ENCODE measurements at regions not wholly inside any gene's neighbourhood (a gene's known extent, or its start where the extent isn't known, plus 50 kb on each side); places are given as distances from the start of the nearest gene placed in this dataset.
"Not testable (repeated sequence)": the region's sequence is repeated elsewhere in the genome, so short reads cannot be mapped to it uniquely, and the experiment has no call there.

DNA sequence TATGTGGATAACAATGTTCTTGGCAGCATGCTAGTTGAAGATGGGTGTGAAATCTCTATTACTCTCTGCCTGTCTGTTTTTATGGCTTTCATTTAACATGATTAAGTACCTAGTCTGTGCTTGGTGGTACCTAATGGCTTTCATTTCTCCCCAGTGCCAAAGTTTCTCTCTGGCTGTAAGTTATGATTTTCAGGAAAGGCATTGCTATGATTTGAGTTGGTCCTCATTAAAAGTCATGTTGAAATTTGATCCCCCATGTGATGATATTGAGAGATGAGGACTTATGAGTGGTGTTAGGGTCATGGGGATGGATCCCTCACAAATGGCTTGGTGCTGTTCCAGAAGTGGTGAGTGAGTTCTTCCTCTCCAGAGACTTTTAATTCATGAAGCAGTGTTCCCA, 162.4 kb upstream of the IL15 start:
- ATAC-seq (ENCODE audit: insufficient read depth, low FRiP score) (no peak), DNase-seq (peak in 1 of 3 donors; percentile 5)
- H3K27me3 ChIP-seq (ENCODE audit: control insufficient read depth in 3 of 3, insufficient read depth in 3 of 3, low read length in 2 of 3): no peaks in the 10 kb centered on the region

DNA sequence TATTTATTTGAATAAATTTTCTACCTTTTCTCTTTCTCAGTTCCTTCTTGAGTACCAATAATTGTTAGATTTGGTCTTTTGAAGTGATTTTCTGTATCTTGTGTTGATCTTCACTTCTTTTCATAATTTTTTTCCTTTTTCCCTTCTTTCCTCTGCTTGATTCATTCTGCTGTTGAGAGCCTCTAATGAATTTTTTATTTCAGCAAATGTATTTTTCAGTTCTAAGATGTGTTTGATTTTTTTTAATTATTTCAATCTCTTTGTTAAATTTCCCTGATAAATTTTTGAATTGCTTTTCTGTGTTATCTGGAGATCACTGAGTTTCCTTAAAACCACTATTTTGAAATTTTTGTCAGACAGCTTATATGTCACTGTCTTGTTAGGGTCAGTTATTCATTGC, 155.4 kb upstream of the IL15 start:
- ATAC-seq (ENCODE audit: insufficient read depth, low FRiP score) (no peak), DNase-seq (no peak)
- Histone ChIP-seq H3K27me3 (ENCODE audit: control insufficient read depth in 3 of 3, insufficient read depth in 3 of 3, low read length in 2 of 3) (no peaks in the 10 kb centered on the region), H3K27ac (ENCODE audit: low read depth in 1 of 2, low read length in 1 of 2) (no peak overlapping the region), H3K4me3 (no peak overlapping the region), H3K4me1 (ENCODE audit: control insufficient read depth in 5 of 5, insufficient read depth in 5 of 5, low read length in 5 of 5) (no peaks in the 10 kb centered on the region), H3K36me3 (ENCODE audit: control insufficient read depth in 4 of 4, insufficient read depth in 4 of 4, low read length in 4 of 4) (no peaks in the 10 kb centered on the region), H3K9me3 (ENCODE audit: control insufficient read depth in 4 of 4, insufficient read depth in 3 of 4, low read length in 3 of 4) (peaks cover 0 to 12% (median 8%) of the 10 kb centered on the region in 4 donors), H3K9ac (ENCODE audit: insufficient read depth in 1 of 2, low read length in 2 of 2) (no peak overlapping the region)
- TF ChIP-seq, protein P1, sequence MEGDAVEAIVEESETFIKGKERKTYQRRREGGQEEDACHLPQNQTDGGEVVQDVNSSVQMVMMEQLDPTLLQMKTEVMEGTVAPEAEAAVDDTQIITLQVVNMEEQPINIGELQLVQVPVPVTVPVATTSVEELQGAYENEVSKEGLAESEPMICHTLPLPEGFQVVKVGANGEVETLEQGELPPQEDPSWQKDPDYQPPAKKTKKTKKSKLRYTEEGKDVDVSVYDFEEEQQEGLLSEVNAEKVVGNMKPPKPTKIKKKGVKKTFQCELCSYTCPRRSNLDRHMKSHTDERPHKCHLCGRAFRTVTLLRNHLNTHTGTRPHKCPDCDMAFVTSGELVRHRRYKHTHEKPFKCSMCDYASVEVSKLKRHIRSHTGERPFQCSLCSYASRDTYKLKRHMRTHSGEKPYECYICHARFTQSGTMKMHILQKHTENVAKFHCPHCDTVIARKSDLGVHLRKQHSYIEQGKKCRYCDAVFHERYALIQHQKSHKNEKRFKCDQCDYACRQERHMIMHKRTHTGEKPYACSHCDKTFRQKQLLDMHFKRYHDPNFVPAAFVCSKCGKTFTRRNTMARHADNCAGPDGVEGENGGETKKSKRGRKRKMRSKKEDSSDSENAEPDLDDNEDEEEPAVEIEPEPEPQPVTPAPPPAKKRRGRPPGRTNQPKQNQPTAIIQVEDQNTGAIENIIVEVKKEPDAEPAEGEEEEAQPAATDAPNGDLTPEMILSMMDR (IDR thresholded peaks at IDR 0.05; ENCODE audit: control extremely low read depth, extremely low read depth): no peak

More for the DNA sequence above, 162.4 kb upstream of the IL15 start:
- Histone ChIP-seq H3K9ac (ENCODE audit: insufficient read depth in 1 of 2, low read length in 2 of 2) (no peak overlapping the region), H3K27ac (ENCODE audit: low read depth in 1 of 2, low read length in 1 of 2) (no peak overlapping the region), H3K9me3 (ENCODE audit: control insufficient read depth in 4 of 4, insufficient read depth in 3 of 4, low read length in 3 of 4) (no peaks in the 10 kb centered on the region), H3K4me1 (ENCODE audit: control insufficient read depth in 5 of 5, insufficient read depth in 5 of 5, low read length in 5 of 5) (no peaks in the 10 kb centered on the region), H3K36me3 (ENCODE audit: control insufficient read depth in 4 of 4, insufficient read depth in 4 of 4, low read length in 4 of 4) (no peaks in the 10 kb centered on the region), H3K4me3 (no peak overlapping the region)
- TF ChIP-seq, protein P1 (IDR thresholded peaks at IDR 0.05; ENCODE audit: control extremely low read depth, extremely low read depth): no peak

DNA sequence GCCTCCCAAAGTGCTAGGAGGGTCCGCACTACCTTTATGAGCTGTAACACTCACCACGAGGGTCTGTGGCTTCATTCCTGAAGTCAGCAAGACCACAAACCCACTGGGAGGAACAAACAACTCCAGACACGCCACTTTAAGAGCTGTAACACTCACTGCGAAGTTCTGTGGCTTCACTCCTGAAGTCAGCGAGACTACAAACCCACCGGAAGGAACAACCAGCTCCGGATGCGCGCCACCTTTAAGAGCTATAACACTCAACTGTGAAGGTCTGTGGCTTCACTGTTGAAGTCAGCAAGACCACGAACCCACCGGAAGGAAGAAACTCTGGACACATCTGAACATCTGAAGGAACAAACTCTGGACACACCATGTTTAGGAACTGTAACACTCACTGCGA, 152.1 kb upstream of the IL15 start:
- not testable (repeated sequence) for H3K36me3 ChIP-seq (ENCODE audit: control insufficient read depth in 4 of 4, insufficient read depth in 4 of 4, low read length in 4 of 4); ATAC-seq (ENCODE audit: insufficient read depth, low FRiP score); H3K27me3 ChIP-seq (ENCODE audit: control insufficient read depth in 3 of 3, insufficient read depth in 3 of 3, low read length in 2 of 3); DNase-seq; H3K9ac ChIP-seq (ENCODE audit: insufficient read depth in 1 of 2, low read length in 2 of 2); H3K4me1 ChIP-seq (ENCODE audit: control insufficient read depth in 5 of 5, insufficient read depth in 5 of 5, low read length in 5 of 5); H3K4me3 ChIP-seq; H3K27ac ChIP-seq (ENCODE audit: low read depth in 1 of 2, low read length in 1 of 2)
- peaks cover 0 to 14% (median 8%) of the 10 kb centered on the region in 4 donors for H3K9me3 ChIP-seq (ENCODE audit: control insufficient read depth in 4 of 4, insufficient read depth in 3 of 4, low read length in 3 of 4)
- WGBS, 2 donors: 80 to 87% methylated on average over 12 of the region's 12 CpGs

DNA sequence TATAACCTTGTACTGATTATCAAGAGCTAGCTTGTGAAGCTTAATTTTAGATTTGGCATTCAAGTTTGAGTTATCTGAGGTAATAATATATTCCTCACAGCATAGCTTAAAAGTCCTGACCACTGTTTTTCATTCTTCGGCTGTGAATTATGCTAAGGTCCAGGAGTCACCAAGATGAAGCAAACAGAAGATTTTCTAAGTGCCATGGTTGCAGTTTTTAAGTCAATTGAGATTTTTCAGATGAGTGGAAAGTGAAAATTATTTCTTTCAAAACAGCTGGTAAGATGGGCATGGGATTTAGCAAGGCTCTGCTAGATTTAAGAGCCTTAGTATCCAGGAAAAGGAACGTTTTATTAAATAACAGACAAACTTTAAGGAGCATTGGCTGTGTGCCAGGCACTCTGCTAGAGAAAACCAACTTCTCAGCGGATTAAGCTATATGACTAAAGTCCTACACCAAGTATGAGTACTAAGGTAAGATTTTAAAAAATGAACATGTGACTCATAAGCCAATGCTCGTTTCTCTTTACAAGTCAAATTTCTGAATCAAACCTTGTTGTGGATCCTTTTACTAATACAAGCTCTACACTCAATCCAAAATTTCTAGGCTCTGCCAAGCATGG, 149.9 kb upstream of the IL15 start:
- Histone ChIP-seq H3K4me3 (no peak overlapping the region), H3K27ac (ENCODE audit: low read depth in 1 of 2, low read length in 1 of 2) (no peak overlapping the region), H3K9me3 (ENCODE audit: control insufficient read depth in 4 of 4, insufficient read depth in 3 of 4, low read length in 3 of 4) (peaks cover 0 to 12% (median 6%) of the 10 kb centered on the region in 4 donors), H3K9ac (ENCODE audit: insufficient read depth in 1 of 2, low read length in 2 of 2) (no peak overlapping the region), H3K36me3 (ENCODE audit: control insufficient read depth in 4 of 4, insufficient read depth in 4 of 4, low read length in 4 of 4) (no peaks in the 10 kb centered on the region), H3K4me1 (ENCODE audit: control insufficient read depth in 5 of 5, insufficient read depth in 5 of 5, low read length in 5 of 5) (no peaks in the 10 kb centered on the region), H3K27me3 (ENCODE audit: control insufficient read depth in 3 of 3, insufficient read depth in 3 of 3, low read length in 2 of 3) (no peaks in the 10 kb centered on the region)
- ATAC-seq (ENCODE audit: insufficient read depth, low FRiP score) (no peak), DNase-seq (peak; percentile 18 to 57 (median 26))
- 62 to 77% methylated on average over 4 of the region's 4 CpGs for WGBS, 2 donors
- TF ChIP-seq, protein P1 (IDR thresholded peaks at IDR 0.05; ENCODE audit: control extremely low read depth, extremely low read depth): no peak

Measured in lung (tissue), 11 donors.